Activated CD4-positive, alpha-beta T cell treated with anti-CD3 and anti-CD28 coated beads, Interleukin-2, amount 10 ng/mL, durations not matched to agents 24 days and 14 days (primary cell): ENCODE measurements at regions not wholly inside any gene's neighbourhood (a gene's known extent, or its start where the extent isn't known, plus 50 kb on each side); places are given as distances from the start of the nearest gene placed in this dataset.
"Not testable (repeated sequence)": the region's sequence is repeated elsewhere in the genome, so short reads cannot be mapped to it uniquely, and the experiment has no call there.

ENCODE experiments used
- DNase-seq: peaks from one replicate; pipeline ENCODE4 v3.0.0; 2022
- H3K27ac Mint-ChIP-seq: one replicate; pipeline ENCODE4 v1.8.0; 2022; ENCODE audit warnings: mild to moderate bottlenecking, mixed read lengths
- H3K27me3 Mint-ChIP-seq: one replicate; pipeline ENCODE4 v1.8.0; 2022; ENCODE audit warnings: mixed read lengths
- H3K36me3 Mint-ChIP-seq: one replicate; pipeline ENCODE4 v1.8.0; 2022; ENCODE audit warnings: low read depth, mild to moderate bottlenecking, mixed read lengths
- H3K4me1 Mint-ChIP-seq: one replicate; pipeline ENCODE4 v1.8.0; 2021; ENCODE audit warnings: mixed read lengths
- H3K4me3 Mint-ChIP-seq: one replicate; pipeline ENCODE4 v1.8.0; 2022; ENCODE audit warnings: mild to moderate bottlenecking, moderate library complexity, mixed read lengths
- H3K9me3 Mint-ChIP-seq: one replicate; pipeline ENCODE4 v1.8.0; 2021; ENCODE audit warnings: mixed read lengths
- intact Hi-C: fragments of 100-400 bp; cut with micrococcal nuclease; formaldehyde crosslinking; loops from one replicate; pipeline ENCODE4 v1.15.1; 2023

DNA sequence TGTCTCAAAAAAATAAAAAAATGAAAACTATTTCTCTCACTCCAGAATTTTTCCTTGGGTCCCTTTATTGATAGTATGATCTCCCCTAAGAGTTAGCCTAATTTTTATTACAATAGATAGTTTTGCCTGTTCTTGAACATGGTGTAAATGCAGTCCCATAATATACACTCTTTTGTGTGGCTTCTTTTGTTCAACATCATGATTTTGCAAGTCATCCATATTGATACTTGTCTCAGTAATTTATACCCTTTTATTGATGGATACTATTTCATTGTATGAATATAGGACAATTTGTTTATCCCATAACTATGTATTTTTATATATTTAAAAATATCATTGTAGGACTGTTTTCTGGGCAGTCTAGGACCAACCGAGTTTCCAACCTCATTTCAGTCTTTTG lies 207.0 kb downstream of the UTP18 start:
- no peak for DNase-seq
- no peaks in the 10 kb centered on the region for H3K36me3 Mint-ChIP-seq

DNA sequence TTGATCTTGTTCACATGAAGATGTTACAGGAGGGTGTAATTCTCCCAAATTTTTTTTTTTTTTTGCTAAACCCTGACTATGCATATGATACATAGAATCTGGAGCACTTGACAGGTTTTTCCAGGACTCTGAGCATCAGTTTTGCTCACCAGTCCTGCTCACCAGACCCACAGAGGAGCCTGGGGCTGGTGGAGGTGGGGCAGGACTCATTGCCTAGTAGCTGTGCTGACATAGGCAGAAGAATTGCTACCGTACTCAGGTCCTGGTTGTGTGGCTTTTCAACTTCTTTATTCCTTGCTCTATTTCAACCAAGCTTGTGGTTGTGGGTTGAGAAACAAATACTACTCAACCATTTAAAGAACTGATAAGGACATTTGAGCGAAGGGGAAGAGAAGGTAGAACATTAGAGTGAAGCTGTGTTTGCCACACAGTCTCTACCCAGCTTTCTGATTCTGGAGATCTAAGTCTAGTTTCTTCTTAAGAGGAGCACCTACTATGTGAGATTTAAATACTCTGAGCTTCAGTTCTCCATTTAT lies 212.4 kb downstream of the UTP18 start:
- Mint-ChIP-seq H3K9me3 (no peaks in the 10 kb centered on the region), H3K27me3 (peaks cover 18% of the 10 kb centered on the region), H3K36me3 (no peaks in the 10 kb centered on the region), H3K4me3 (no peak overlapping the region), H3K27ac (no peak overlapping the region), H3K4me1 (no peaks in the 10 kb centered on the region)
- DNase-seq: no peak
- intact Hi-C loops: no loop called here

More for the DNA sequence above, 207.0 kb downstream of the UTP18 start:
- Mint-ChIP-seq H3K4me3 (no peak overlapping the region), H3K27me3 (peaks cover 5% of the 10 kb centered on the region), H3K27ac (no peak overlapping the region), H3K4me1 (no peaks in the 10 kb centered on the region), H3K9me3 (no peaks in the 10 kb centered on the region)
- intact Hi-C loops: no loop called here

GRCh38 chr17:51474764-51475163 lies 214.4 kb downstream of the UTP18 start:
- Mint-ChIP-seq H3K27me3 (peaks cover 18% of the 10 kb centered on the region), H3K27ac (no peak overlapping the region), H3K9me3 (no peaks in the 10 kb centered on the region)

DNA sequence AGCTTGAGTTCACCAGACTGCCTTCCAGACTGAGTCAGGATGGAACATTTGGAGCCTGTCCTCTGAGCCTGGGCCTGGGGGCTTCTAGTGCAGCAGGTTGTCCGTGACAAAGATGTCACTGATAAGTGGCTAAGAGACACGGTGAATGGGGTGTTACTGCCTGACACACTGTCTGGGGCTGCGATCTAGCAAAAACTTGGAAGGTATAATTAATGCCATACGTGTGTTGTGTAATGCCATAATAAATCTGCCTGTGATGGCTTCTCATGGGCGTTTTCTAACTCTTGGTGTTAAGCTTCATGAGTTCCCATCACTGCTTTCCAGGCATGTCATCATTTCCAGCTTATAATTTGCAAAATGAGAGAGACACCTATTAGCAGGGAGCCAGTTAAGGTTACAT lies 215.4 kb downstream of the UTP18 start:
- H3K9me3 Mint-ChIP-seq: peaks cover 2% of the 10 kb centered on the region
- intact Hi-C loops: no loop called here

More at GRCh38 chr17:51474764-51475163, 214.4 kb downstream of the UTP18 start:
- DNase-seq: no peak
- no peaks in the 10 kb centered on the region for H3K36me3 Mint-ChIP-seq
- intact Hi-C loops: no loop called here
- H3K4me1 Mint-ChIP-seq: no peaks in the 10 kb centered on the region
- no peak overlapping the region for H3K4me3 Mint-ChIP-seq

DNA sequence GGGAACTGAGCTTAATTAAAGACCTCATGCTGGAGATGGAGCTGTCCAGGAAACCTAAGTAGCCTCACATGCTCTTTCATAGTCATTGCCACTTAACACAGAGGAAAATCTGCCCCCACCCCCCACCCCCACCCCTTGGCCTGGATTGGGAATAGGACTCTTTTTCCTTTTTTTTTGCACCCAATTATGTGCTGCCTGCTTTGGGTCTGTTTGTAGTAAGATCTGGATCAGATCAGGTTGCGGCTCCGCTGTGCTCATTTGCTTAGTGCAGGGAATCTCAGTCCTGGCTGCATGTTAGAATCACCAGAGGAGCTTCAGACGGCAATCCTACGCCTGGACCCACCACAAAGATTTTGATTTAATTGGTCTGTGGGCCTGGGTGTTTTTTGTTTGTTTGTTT lies 219.0 kb downstream of the UTP18 start:
- no peak for DNase-seq
- Mint-ChIP-seq H3K36me3 (no peaks in the 10 kb centered on the region), H3K9me3 (peaks cover 11% of the 10 kb centered on the region), H3K27me3 (peaks cover 10% of the 10 kb centered on the region), H3K4me3 (no peak overlapping the region), H3K27ac (no peak overlapping the region), H3K4me1 (peaks cover 4% of the 10 kb centered on the region)
- intact Hi-C loops: no loop called here

More for the DNA sequence above, 215.4 kb downstream of the UTP18 start:
- no peaks in the 10 kb centered on the region for H3K4me1 Mint-ChIP-seq
- no peak for DNase-seq
- peaks cover 18% of the 10 kb centered on the region for H3K27me3 Mint-ChIP-seq
- no peak overlapping the region for H3K27ac Mint-ChIP-seq
- H3K36me3 Mint-ChIP-seq: no peaks in the 10 kb centered on the region
- H3K4me3 Mint-ChIP-seq: no peak overlapping the region

- no peak for DNase-seq
- Mint-ChIP-seq H3K4me3 (no peak overlapping the region), H3K9me3 (peaks cover 11% of the 10 kb centered on the region), H3K36me3 (no peaks in the 10 kb centered on the region), H3K27ac (no peak overlapping the region), H3K27me3 (peaks cover 12% of the 10 kb centered on the region), H3K4me1 (peaks cover 4% of the 10 kb centered on the region)
- intact Hi-C loops: no loop called here
These were observed 221.0 kb downstream of the UTP18 start for GRCh38 chr17:51481370-51481769.

- H3K4me1 Mint-ChIP-seq, H3K36me3 Mint-ChIP-seq, intact Hi-C loops, DNase-seq, H3K27ac Mint-ChIP-seq, H3K27me3 Mint-ChIP-seq, H3K4me3 Mint-ChIP-seq: not testable (repeated sequence)
- peaks cover 11% of the 10 kb centered on the region for H3K9me3 Mint-ChIP-seq
These were observed 221.9 kb downstream of the UTP18 start for GRCh38 chr17:51482248-51482647.

DNA sequence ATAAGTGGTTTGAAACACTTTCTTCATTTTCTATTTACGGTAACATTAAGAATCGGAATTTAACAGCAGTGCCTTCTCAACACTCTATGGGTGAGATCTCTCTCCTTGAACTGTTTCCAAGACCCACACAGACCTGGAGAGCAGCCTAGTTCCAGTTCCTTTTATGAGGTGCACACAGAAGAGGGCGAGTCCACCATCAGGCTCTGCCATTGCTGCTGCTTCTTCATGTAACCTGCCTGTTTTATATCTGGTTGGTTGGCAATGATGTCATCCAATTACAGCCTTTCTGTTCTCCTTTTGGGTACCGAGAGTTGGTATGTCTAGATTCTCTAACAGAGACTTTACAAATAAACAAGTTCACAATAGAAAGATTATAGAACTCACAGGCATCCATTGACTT lies 225.7 kb downstream of the UTP18 start:
- no peak overlapping the region for H3K4me3 Mint-ChIP-seq
- no peak overlapping the region for H3K27ac Mint-ChIP-seq
- H3K36me3 Mint-ChIP-seq: no peaks in the 10 kb centered on the region
- peaks cover 7% of the 10 kb centered on the region for H3K4me1 Mint-ChIP-seq
- DNase-seq: no peak
- H3K27me3 Mint-ChIP-seq: peaks cover 7% of the 10 kb centered on the region
- intact Hi-C loops: no loop called here
- H3K9me3 Mint-ChIP-seq: peaks cover 6% of the 10 kb centered on the region

DNA sequence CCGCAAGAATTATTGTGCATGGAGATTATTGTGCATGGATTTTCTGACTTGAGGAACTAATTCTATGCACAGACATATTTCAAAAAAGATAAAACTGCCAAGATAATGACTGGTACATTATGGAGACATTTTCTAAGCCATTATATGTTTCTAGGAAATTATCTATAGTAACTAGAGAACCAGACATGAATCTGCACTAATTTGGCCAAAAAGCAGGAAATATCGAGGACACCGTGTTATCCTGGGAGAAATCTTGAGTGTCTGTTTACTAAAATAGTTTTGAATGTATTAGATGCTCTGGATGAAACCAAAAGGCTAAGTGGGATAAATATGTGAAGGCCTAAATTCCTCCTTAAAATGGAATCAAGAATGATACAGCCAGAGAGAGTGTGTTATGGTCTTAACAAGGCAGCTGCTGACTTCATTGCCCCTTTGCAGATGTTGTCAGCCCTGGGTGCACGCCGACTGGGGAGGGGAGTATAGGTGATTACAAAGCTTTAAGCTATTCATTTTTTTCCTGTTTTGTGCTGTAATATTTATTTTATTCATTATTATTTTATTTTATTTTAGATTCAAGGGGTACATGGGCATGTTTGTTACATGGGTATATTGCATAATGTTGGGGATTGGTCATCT lies 226.7 kb downstream of the UTP18 start:
- no peak for DNase-seq
- Mint-ChIP-seq H3K9me3 (no peaks in the 10 kb centered on the region), H3K27me3 (peaks cover 7% of the 10 kb centered on the region), H3K4me1 (peaks cover 4% of the 10 kb centered on the region), H3K4me3 (no peak overlapping the region), H3K27ac (no peak overlapping the region), H3K36me3 (no peaks in the 10 kb centered on the region)
- intact Hi-C loops: no loop called here

GRCh38 chr17:51487947-51488346 lies 227.6 kb downstream of the UTP18 start:
- no peak overlapping the region for H3K4me3 Mint-ChIP-seq
- no peaks in the 10 kb centered on the region for H3K36me3 Mint-ChIP-seq
- peaks cover 7% of the 10 kb centered on the region for H3K27me3 Mint-ChIP-seq
- intact Hi-C loops: no loop called here
- H3K4me1 Mint-ChIP-seq: peaks cover 4% of the 10 kb centered on the region
- peak; percentile 62 for DNase-seq
- H3K27ac Mint-ChIP-seq: no peak overlapping the region
- H3K9me3 Mint-ChIP-seq: no peaks in the 10 kb centered on the region

DNA sequence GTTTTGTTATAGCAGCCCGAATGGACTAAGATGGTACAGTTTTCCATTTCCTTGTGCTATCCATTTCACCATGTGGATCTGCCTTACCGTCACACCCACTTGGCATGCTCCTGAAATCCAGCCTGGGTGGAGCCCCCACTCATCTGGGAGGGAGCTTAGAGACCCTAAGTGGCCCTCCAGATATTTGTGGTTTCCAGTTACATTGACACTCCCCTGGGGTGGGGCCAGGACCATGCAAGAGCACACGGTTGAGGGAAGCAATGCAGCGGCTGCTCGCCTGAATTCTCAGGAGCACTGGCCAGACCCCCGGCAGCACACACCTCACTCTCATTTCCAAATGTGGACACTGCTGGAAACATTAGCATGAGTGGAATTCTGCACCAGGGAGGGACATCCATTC lies 231.1 kb downstream of the UTP18 start:
- intact Hi-C loops: no loop called here
- DNase-seq: no peak
- no peak overlapping the region for H3K27ac Mint-ChIP-seq
- peaks cover 4% of the 10 kb centered on the region for H3K4me1 Mint-ChIP-seq
- no peaks in the 10 kb centered on the region for H3K9me3 Mint-ChIP-seq
- peaks cover 3% of the 10 kb centered on the region for H3K27me3 Mint-ChIP-seq
- H3K36me3 Mint-ChIP-seq: no peaks in the 10 kb centered on the region
- H3K4me3 Mint-ChIP-seq: no peak overlapping the region

- Mint-ChIP-seq H3K4me3 (no peak overlapping the region), H3K27ac (no peak overlapping the region), H3K36me3 (no peaks in the 10 kb centered on the region), H3K4me1 (no peaks in the 10 kb centered on the region), H3K9me3 (no peaks in the 10 kb centered on the region), H3K27me3 (peaks cover 4% of the 10 kb centered on the region)
- intact Hi-C loops: no loop called here
- DNase-seq: no peak
These were observed 232.9 kb downstream of the UTP18 start for GRCh38 chr17:51493206-51493605.

DNA sequence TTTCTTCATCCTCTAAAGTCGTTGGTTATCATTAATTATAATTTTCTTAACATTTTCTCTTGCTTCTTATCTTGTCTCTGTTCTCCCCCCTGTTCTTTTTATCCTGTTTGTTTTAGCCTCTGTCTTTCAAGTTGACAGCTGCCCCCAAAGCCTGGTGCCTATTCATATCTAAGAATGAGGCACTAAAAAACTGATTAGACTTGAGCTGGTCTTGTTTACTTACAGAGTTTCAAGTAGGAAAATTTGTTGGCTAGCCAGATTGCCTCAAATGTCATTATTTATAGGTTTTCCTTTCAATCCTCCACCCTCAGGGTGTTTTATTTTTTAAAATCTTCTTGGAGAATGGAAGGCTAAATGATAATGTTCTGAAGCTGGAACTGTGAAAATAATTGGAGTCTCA lies 236.0 kb downstream of the UTP18 start:
- intact Hi-C loops: no loop called here
- H3K4me3 Mint-ChIP-seq: no peak overlapping the region
- no peak overlapping the region for H3K27ac Mint-ChIP-seq
- peaks cover 4% of the 10 kb centered on the region for H3K27me3 Mint-ChIP-seq
- H3K9me3 Mint-ChIP-seq: no peaks in the 10 kb centered on the region
- no peak for DNase-seq
- no peaks in the 10 kb centered on the region for H3K36me3 Mint-ChIP-seq
- H3K4me1 Mint-ChIP-seq: no peaks in the 10 kb centered on the region

DNA sequence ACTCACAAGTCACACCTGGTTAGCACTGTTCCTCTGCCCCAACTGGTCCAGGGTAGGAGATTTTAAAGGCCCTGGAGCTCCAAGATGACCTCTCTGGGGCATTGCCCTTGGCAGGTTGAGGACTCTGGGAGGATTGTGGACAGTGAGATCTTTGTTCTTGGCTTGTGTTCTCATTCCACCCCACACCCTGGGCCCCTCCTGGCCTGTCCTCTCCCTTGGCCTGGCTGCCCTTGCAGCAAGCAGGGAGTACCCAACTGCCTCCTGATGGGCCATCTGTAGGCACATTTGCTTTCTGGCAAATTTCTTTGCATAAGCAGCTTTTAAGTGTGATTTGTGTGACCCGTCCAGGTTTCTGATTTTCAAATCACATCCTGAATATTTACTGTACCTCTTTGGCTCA lies 239.6 kb downstream of the UTP18 start:
- no peak overlapping the region for H3K4me3 Mint-ChIP-seq
- H3K27me3 Mint-ChIP-seq: peaks cover 6% of the 10 kb centered on the region
- no peaks in the 10 kb centered on the region for H3K9me3 Mint-ChIP-seq
- no peak overlapping the region for H3K27ac Mint-ChIP-seq
- no peak for DNase-seq
- intact Hi-C loops: no loop called here
- no peaks in the 10 kb centered on the region for H3K36me3 Mint-ChIP-seq
- H3K4me1 Mint-ChIP-seq: no peaks in the 10 kb centered on the region

DNA sequence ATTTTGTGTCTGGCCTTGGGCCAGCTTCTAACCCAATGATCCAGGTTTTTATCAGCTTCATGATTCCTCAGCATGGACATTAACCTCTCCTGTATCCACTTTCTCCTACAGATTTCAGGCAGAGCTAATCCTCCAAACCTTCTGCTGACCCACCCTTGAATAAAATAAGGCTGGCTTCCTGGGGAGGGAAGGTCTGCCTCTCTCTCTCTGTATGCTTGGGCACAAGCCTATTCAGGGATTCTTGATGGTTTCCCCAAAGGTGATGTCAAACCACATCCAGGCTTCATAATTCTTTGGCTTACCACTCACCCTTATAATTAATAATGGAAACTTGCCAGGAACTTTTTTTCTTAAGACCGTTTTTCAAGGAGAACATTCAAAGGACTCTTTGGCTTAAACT lies 240.1 kb downstream of the UTP18 start:
- intact Hi-C loops: no loop called here
- H3K4me3 Mint-ChIP-seq: no peak overlapping the region
- peaks cover 6% of the 10 kb centered on the region for H3K27me3 Mint-ChIP-seq
- no peak overlapping the region for H3K27ac Mint-ChIP-seq
- H3K4me1 Mint-ChIP-seq: no peaks in the 10 kb centered on the region
- H3K9me3 Mint-ChIP-seq: no peaks in the 10 kb centered on the region
- no peaks in the 10 kb centered on the region for H3K36me3 Mint-ChIP-seq
- no peak for DNase-seq
